Right cardiac atrium (tissue), 5 donors: ENCODE measurements at regions not wholly inside any gene's neighbourhood (a gene's known extent, or its start where the extent isn't known, plus 50 kb on each side); places are given as distances from the start of the nearest gene placed in this dataset.
A peak's percentile ranks its signal among the peaks of the same experiment; 100 is the strongest.

ENCODE experiments used
- ATAC-seq, 2 donors: fragments of 200-7000 bp; cut with Tn5 transposase; one replicate each; pipeline versions ENCODE4 v1.8.0 to v1.9.1; 2020; ENCODE audit warnings: moderate library complexity in 2 of 2, mild to moderate bottlenecking in 1 of 2
- DNase-seq, 3 donors: peaks; one replicate each; pipeline ENCODE4 v3.0.0-alpha.2; 2020
- H3K27ac ChIP-seq: one replicate; pipeline ENCODE4 v1.5.1; 2013; ENCODE audit warnings: mild to moderate bottlenecking, low read length, control low read depth, moderate library complexity
- H3K27me3 ChIP-seq: one replicate; pipeline ENCODE4 v1.6.1; 2013; ENCODE audit not compliant: control insufficient read depth, insufficient read depth
- H3K4me1 ChIP-seq: one replicate; pipeline ENCODE4 v1.6.1; 2013; ENCODE audit warnings: low read length; ENCODE audit not compliant: control insufficient read depth, insufficient read depth
- H3K4me3 ChIP-seq: one replicate; pipeline ENCODE4 v1.5.1; 2013; ENCODE audit warnings: low read length, control low read depth
- H3K9me3 ChIP-seq: one replicate; pipeline ENCODE4 v1.6.1; 2013; ENCODE audit warnings: low read length; ENCODE audit not compliant: control insufficient read depth
- WGBS: extraction: QIAGEN DNeasy Blood & Tissue Kit; methylation state at CpG from one replicate; pipeline ENCODE4 v1.1.7; 2013; 5-methylcytosine and 5-hydroxymethylcytosine counted together
- intact Hi-C, 4 donors: fragments of 100-400 bp; cut with DNase I; formaldehyde crosslinking; loops; one replicate each; pipeline versions ENCODE4 v1.11.0 to v1.14.0; 2022 to 2023
- donor health status: healthy with polysubstance abuse.
- donor health status: DM: no; HTN: yes; CAD: no.
- donor health status: DM: no; HTN: no; CAD: no.
- donor health status: DM: no; HTN: yes; CAD: no; lungs with severe emphysema.
- donor health status: DM: yes; HTN: yes; CAD: no.

GRCh38 chr2:41900101-41900577 lies 147.7 kb upstream of the PKDCC start:
- no peaks in the 10 kb centered on the region for H3K9me3 ChIP-seq
- no peak for ATAC-seq
- 55% methylated on average over 1 of the region's 1 CpG for WGBS
- no peaks in the 10 kb centered on the region for H3K27me3 ChIP-seq
- H3K4me1 ChIP-seq: no peaks in the 10 kb centered on the region
- DNase-seq: no peak
- intact Hi-C loops: no loop called here
- no peak overlapping the region for H3K4me3 ChIP-seq
- no peak overlapping the region for H3K27ac ChIP-seq

- DNase-seq: no peak
- intact Hi-C loops: no loop called here
- no peaks in the 10 kb centered on the region for H3K9me3 ChIP-seq
- 93% methylated on average over 2 of the region's 2 CpGs for WGBS
- H3K4me3 ChIP-seq: no peak overlapping the region
- H3K4me1 ChIP-seq: peaks cover 4% of the 10 kb centered on the region
- no peak for ATAC-seq
- H3K27me3 ChIP-seq: no peaks in the 10 kb centered on the region
- H3K27ac ChIP-seq: no peak overlapping the region
Observed at GRCh38 chr2:41902897-41903296, 144.9 kb upstream of the PKDCC start.

GRCh38 chr2:41903474-41904135 lies 144.2 kb upstream of the PKDCC start:
- Histone ChIP-seq H3K4me3 (no peak overlapping the region), H3K4me1 (peaks cover 4% of the 10 kb centered on the region), H3K27me3 (no peaks in the 10 kb centered on the region), H3K27ac (no peak overlapping the region), H3K9me3 (no peaks in the 10 kb centered on the region)
- intact Hi-C loops: no loop called here
- DNase-seq (no peak), ATAC-seq (no peak)

- H3K27ac ChIP-seq: no peak overlapping the region
- intact Hi-C loops: no loop called here
- no peaks in the 10 kb centered on the region for H3K9me3 ChIP-seq
- WGBS: 93% methylated on average over 2 of the region's 2 CpGs
- H3K4me1 ChIP-seq: peaks cover 4% of the 10 kb centered on the region
- no peak for ATAC-seq
- no peak overlapping the region for H3K4me3 ChIP-seq
- no peak for DNase-seq
- no peaks in the 10 kb centered on the region for H3K27me3 ChIP-seq
Observed at GRCh38 chr2:41904459-41904858, 143.4 kb upstream of the PKDCC start.

GRCh38 chr2:41905597-41906337 lies 142.1 kb upstream of the PKDCC start:
- ATAC-seq: peak in 1 of 2 donors; percentile 11

GRCh38 chr2:41906338-41906725 lies 141.5 kb upstream of the PKDCC start:
- peak in 1 of 2 donors; percentile 61 for ATAC-seq
- no peaks in the 10 kb centered on the region for H3K9me3 ChIP-seq
- 35% methylated on average over 4 of the region's 4 CpGs for WGBS
- peak in 1 of 3 donors; percentile 57 for DNase-seq
- intact Hi-C loops: no loop called here
- H3K27me3 ChIP-seq: no peaks in the 10 kb centered on the region
- H3K27ac ChIP-seq: no peak overlapping the region
- H3K4me3 ChIP-seq: no peak overlapping the region
- peaks cover 4% of the 10 kb centered on the region for H3K4me1 ChIP-seq

More at GRCh38 chr2:41905597-41906337, 142.1 kb upstream of the PKDCC start:
- 69% methylated on average over 7 of the region's 7 CpGs for WGBS
- no peak overlapping the region for H3K27ac ChIP-seq
- peaks cover 4% of the 10 kb centered on the region for H3K4me1 ChIP-seq
- H3K27me3 ChIP-seq: no peaks in the 10 kb centered on the region
- DNase-seq: no peak
- H3K4me3 ChIP-seq: no peak overlapping the region
- H3K9me3 ChIP-seq: no peaks in the 10 kb centered on the region
- intact Hi-C loops: no loop called here

GRCh38 chr2:41907141-41907540 lies 140.7 kb upstream of the PKDCC start:
- intact Hi-C loops: no loop called here
- ATAC-seq: no peak
- Histone ChIP-seq H3K27ac (no peak overlapping the region), H3K27me3 (no peaks in the 10 kb centered on the region), H3K4me3 (no peak overlapping the region), H3K4me1 (peaks cover 4% of the 10 kb centered on the region), H3K9me3 (no peaks in the 10 kb centered on the region)
- DNase-seq: no peak
- 97% methylated on average over 6 of the region's 6 CpGs for WGBS

- ATAC-seq (no peak), DNase-seq (no peak)
- intact Hi-C loops: no loop called here
- WGBS: 56% methylated on average over 4 of the region's 4 CpGs
- Histone ChIP-seq H3K27me3 (no peaks in the 10 kb centered on the region), H3K4me3 (no peak overlapping the region), H3K27ac (no peak overlapping the region), H3K4me1 (peaks cover 4% of the 10 kb centered on the region), H3K9me3 (no peaks in the 10 kb centered on the region)
Observed at GRCh38 chr2:41907771-41908207, 140.0 kb upstream of the PKDCC start.

- Histone ChIP-seq H3K27me3 (no peaks in the 10 kb centered on the region), H3K4me3 (no peak overlapping the region), H3K27ac (no peak overlapping the region), H3K9me3 (no peaks in the 10 kb centered on the region), H3K4me1 (peaks cover 4% of the 10 kb centered on the region)
- no peak for ATAC-seq
- no peak for DNase-seq
- intact Hi-C loops: no loop called here
Observed at GRCh38 chr2:41908349-41908748, 139.5 kb upstream of the PKDCC start.

GRCh38 chr2:41909584-41909983 lies 138.2 kb upstream of the PKDCC start:
- 59% methylated on average over 4 of the region's 4 CpGs for WGBS
- ATAC-seq: no peak
- H3K4me3 ChIP-seq: no peak overlapping the region
- H3K9me3 ChIP-seq: no peaks in the 10 kb centered on the region
- intact Hi-C loops: no loop called here
- H3K4me1 ChIP-seq: peaks cover 6% of the 10 kb centered on the region
- H3K27me3 ChIP-seq: no peaks in the 10 kb centered on the region
- no peak for DNase-seq
- H3K27ac ChIP-seq: no peak overlapping the region

GRCh38 chr2:41910126-41910525 lies 137.7 kb upstream of the PKDCC start:
- Histone ChIP-seq H3K27me3 (no peaks in the 10 kb centered on the region), H3K4me3 (no peak overlapping the region), H3K27ac (no peak overlapping the region), H3K4me1 (peaks cover 8% of the 10 kb centered on the region), H3K9me3 (no peaks in the 10 kb centered on the region)
- ATAC-seq (no peak), DNase-seq (no peak)
- whole genome bisulfite sequencing: 85% methylated on average over 1 of the region's 1 CpG
- intact Hi-C loops: no loop called here
